H1 (cell line): ENCODE measurements at regions not wholly inside any gene's neighbourhood (a gene's known extent, or its start where the extent isn't known, plus 50 kb on each side); places are given as distances from the start of the nearest gene placed in this dataset.

ENCODE experiments used
- CBX5 ChIP-seq: fragments of 300-800, 300-1000 bp; sonication (generic); IDR thresholded peaks from 2 replicates; pipeline ENCODE4 v1.7.1; 2016; ENCODE audit warnings: antibody characterized with exemption, low read length, low read depth
- CBX8 ChIP-seq: fragments of 300-800, 300-1000 bp; sonication (generic); IDR thresholded peaks from 2 replicates; pipeline ENCODE4 v1.7.1; 2016; ENCODE audit warnings: low read depth, low read length, borderline replicate concordance
- CHD7 ChIP-seq: fragments of 300-600 bp; sonication (generic); IDR thresholded peaks from 2 replicates; pipeline ENCODE4 v1.7.1; 2012; ENCODE audit warnings: low read length, moderate library complexity, mild to moderate bottlenecking, inconsistent platforms; ENCODE audit not compliant: insufficient replicate concordance
- JUN ChIP-seq: IDR thresholded peaks from 2 replicates; pipeline ENCODE4 v1.6.1; 2011; ENCODE audit warnings: low read depth, mild to moderate bottlenecking, improper control_type of control experiment, low read length
- KDM1A ChIP-seq: fragments of 200-600, 300-600 bp; sonication (generic); IDR thresholded peaks from 2 replicates; pipeline ENCODE4 v1.7.1; 2016; ENCODE audit warnings: mild to moderate bottlenecking, low read length, borderline replicate concordance
- NRF1 ChIP-seq: IDR thresholded peaks from 2 replicates; pipeline ENCODE4 v1.6.1; 2011; ENCODE audit warnings: mild to moderate bottlenecking, low read depth, low read length, improper control_type of control experiment
- POLR2A ChIP-seq, 2 experiments: IDR thresholded peaks; 1 replicate in 1 of 2; 2 replicates in 1 of 2; pipeline ENCODE4 v1.6.1; 2011; ENCODE audit warnings: low read depth in 2 of 2, low read length in 2 of 2, mild to moderate bottlenecking in 2 of 2; ENCODE audit errors: control extremely low read depth in 1 of 2
- RNF2 ChIP-seq: fragments of 200-900, 300-1000 bp; sonication (generic); IDR thresholded peaks from 2 replicates; pipeline ENCODE4 v1.7.1; 2016; ENCODE audit warnings: borderline replicate concordance, low read depth, mild to moderate bottlenecking, antibody characterized with exemption, low read length; ENCODE audit not compliant: poor library complexity, severe bottlenecking; ENCODE audit errors: missing control alignments
- SUZ12 ChIP-seq: fragments of 200-600 bp; sonication (generic); IDR thresholded peaks from 2 replicates; pipeline ENCODE4 v1.6.1; 2012; ENCODE audit warnings: mild to moderate bottlenecking, inconsistent platforms, low read length, moderate library complexity, mixed read lengths

DNA sequence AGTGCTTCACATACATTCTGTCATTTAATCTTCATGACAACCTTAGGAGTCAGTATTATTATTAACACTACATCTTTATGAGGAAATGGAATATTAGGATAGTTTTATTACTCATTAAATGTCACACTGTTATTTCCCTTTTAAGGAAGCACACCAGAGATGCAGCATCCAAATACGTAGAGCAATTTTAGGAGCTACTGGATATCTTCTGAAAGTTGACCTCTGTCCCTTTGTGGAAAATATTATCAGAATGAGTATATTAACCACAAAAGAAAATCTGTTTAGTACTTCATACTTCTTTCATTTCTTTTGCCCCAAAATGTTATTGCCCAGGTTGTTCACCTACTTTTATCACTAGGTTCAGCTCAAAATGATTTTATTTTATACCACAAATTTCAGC is 72.9 kb upstream of the APCDD1 start (continued):
- TF ChIP-seq CHD7 (no peak), RNF2 (no peak), CBX5 (no peak), JUN (no peak), CBX8 (no peak), NRF1 (no peak), POLR2A (IDR thresholded peaks at IDR 0.05; ENCODE audit: control extremely low read depth in 1 of 2, low read depth in 2 of 2, low read length in 2 of 2) (no peak), SUZ12 (no peak), KDM1A (no peak)
